Progenitor cell of endocrine pancreas (in vitro differentiated cells): ENCODE measurements at regions not wholly inside any gene's neighbourhood (a gene's known extent, or its start where the extent isn't known, plus 50 kb on each side); places are given as distances from the start of the nearest gene placed in this dataset.

Experiments used
- DNase-seq: peaks from one replicate; pipeline ENCODE4 v3.0.0; 2021; ENCODE audit warnings: low spot score; ENCODE audit not compliant: unreplicated experiment
- H3K27ac Mint-ChIP-seq: 2 replicates; pipeline ENCODE4 v1.8.0; 2021; ENCODE audit warnings: mild to moderate bottlenecking, moderate library complexity, mixed read lengths
- H3K27me3 Mint-ChIP-seq: 2 replicates; pipeline ENCODE4 v1.8.0; 2021; ENCODE audit warnings: mixed read lengths
- H3K36me3 Mint-ChIP-seq: 2 replicates; pipeline ENCODE4 v1.8.0; 2022; ENCODE audit warnings: mixed read lengths; ENCODE audit not compliant: insufficient read depth
- H3K4me1 Mint-ChIP-seq: 2 replicates; pipeline ENCODE4 v1.8.0; 2021; ENCODE audit warnings: low read depth, mixed read lengths
- H3K4me3 Mint-ChIP-seq: 2 replicates; pipeline ENCODE4 v1.8.0; 2021; ENCODE audit warnings: low read depth, mild to moderate bottlenecking, moderate library complexity, mixed read lengths
- H3K9me3 Mint-ChIP-seq: 2 replicates; pipeline ENCODE4 v1.8.0; 2021; ENCODE audit warnings: low read depth, mixed read lengths
- CTCF ChIP-seq: fragments of 200-600 bp; sonication (generic); IDR thresholded peaks from one replicate; pipeline ENCODE4 v1.5.0; 2021; ENCODE audit warnings: antibody characterized with exemption, mild to moderate bottlenecking; ENCODE audit not compliant: unreplicated experiment

GRCh38 chrX:150012647-150013381, 74.5 kb upstream of the EOLA2 start:
- TF ChIP-seq CTCF: no peak
- Mint-ChIP-seq H3K4me1 (peaks cover 5% of the 10 kb centered on the region), H3K27ac (no peak overlapping the region), H3K27me3 (no peaks in the 10 kb centered on the region), H3K9me3 (peaks cover 12% of the 10 kb centered on the region), H3K4me3 (no peak overlapping the region), H3K36me3 (peaks cover 3% of the 10 kb centered on the region)
- no peak for DNase-seq

DNA sequence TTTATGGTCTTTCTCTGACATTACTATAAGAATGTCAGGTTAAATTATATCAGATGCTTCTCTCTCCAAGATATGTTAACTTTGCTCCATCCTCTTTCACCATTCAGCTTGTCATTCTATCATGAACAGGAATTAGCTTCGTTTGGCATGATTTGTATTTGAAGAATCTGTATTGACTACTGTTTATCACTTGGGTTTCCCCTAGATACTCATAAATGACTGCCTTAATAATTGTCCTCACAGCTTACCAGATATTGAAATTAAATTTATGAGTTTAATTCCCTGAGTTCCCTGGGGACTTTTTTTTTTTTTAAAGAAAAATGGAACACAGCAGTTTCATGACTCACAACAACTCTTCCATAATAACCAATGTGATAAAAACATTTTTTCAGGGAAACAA, 76.2 kb upstream of the EOLA2 start:
- no peak for TF ChIP-seq CTCF
- DNase-seq: no peak
- H3K9me3 Mint-ChIP-seq: peaks cover 12% of the 10 kb centered on the region
- no peaks in the 10 kb centered on the region for H3K36me3 Mint-ChIP-seq
- H3K27me3 Mint-ChIP-seq: no peaks in the 10 kb centered on the region
- H3K4me1 Mint-ChIP-seq: peaks cover 5% of the 10 kb centered on the region
- no peak overlapping the region for H3K27ac Mint-ChIP-seq
- no peak overlapping the region for H3K4me3 Mint-ChIP-seq

DNA sequence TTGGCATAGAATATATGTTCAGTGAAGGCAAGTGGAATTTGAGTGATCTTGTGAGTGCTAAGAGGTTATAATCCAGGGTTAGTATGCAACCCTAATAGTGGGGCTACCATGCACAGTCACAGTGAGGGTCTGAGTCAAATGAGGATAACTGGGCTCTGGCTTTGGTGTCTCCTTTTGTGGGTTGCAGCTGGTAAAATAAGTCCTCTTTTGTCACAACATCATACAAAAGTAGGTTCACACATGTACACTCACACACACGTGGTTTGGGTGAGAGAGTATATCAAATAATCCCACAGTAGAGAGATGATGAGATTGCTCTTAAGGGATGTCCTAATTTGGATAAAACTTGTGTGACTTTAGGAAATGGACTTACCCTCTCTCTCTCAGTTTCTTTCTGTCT, 79.6 kb upstream of the EOLA2 start:
- H3K9me3 Mint-ChIP-seq: peaks cover 23% of the 10 kb centered on the region
- no peaks in the 10 kb centered on the region for H3K27me3 Mint-ChIP-seq
- H3K36me3 Mint-ChIP-seq: no peaks in the 10 kb centered on the region
- no peak overlapping the region for H3K27ac Mint-ChIP-seq
- H3K4me3 Mint-ChIP-seq: no peak overlapping the region
- H3K4me1 Mint-ChIP-seq: no peaks in the 10 kb centered on the region
- TF ChIP-seq CTCF: no peak
- DNase-seq: no peak

- no peak for DNase-seq
- H3K9me3 Mint-ChIP-seq: peaks cover 18% of the 10 kb centered on the region
- H3K27me3 Mint-ChIP-seq: no peaks in the 10 kb centered on the region
- no peak overlapping the region for H3K4me3 Mint-ChIP-seq
- no peak overlapping the region for H3K27ac Mint-ChIP-seq
- no peaks in the 10 kb centered on the region for H3K4me1 Mint-ChIP-seq
- no peaks in the 10 kb centered on the region for H3K36me3 Mint-ChIP-seq
- TF ChIP-seq CTCF: no peak
These were observed 80.7 kb upstream of the EOLA2 start for GRCh38 chrX:150018931-150019361.

DNA sequence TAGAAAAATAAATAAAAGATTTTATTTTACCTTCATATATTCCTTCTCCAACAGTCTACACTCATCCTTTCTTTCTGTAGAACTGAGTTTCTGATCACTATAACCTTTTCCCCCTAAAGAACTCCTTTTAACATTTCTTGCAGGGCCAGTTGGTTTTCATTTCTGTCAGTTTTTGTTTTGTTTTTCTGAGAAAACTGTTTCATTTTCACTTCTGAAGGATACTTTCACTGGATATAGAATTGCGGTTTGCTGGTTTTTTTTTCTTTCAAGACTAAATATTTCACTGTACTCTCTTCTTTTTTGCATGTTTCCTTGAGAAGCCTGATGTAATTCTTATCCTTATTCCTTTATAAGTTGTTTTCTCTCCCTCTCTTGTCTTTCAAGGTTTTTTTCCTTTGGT, 90.4 kb upstream of the EOLA2 start:
- Mint-ChIP-seq H3K27me3 (no peaks in the 10 kb centered on the region), H3K4me1 (no peaks in the 10 kb centered on the region), H3K4me3 (no peak overlapping the region), H3K36me3 (peaks cover 10% of the 10 kb centered on the region), H3K9me3 (peaks cover 16% of the 10 kb centered on the region), H3K27ac (no peak overlapping the region)
- no peak for TF ChIP-seq CTCF
- DNase-seq: no peak
